ENCODE measurements at regions not wholly inside any gene's neighbourhood (a gene's known extent, or its start where the extent isn't known, plus 50 kb on each side); places are given as distances from the start of the nearest gene placed in this dataset.

GRCh38 chr18:42446195-42446594 is 491.2 kb downstream of the PIK3C3 start:
- TF ChIP-seq CTCF (IDR thresholded peaks at IDR 0.05) (no peak), POLR2A (IDR thresholded peaks at IDR 0.05) (no peak)
